Neural progenitor cell (in vitro differentiated cells): ENCODE measurements at regions not wholly inside any gene's neighbourhood (a gene's known extent, or its start where the extent isn't known, plus 50 kb on each side); places are given as distances from the start of the nearest gene placed in this dataset.

Experiments used
- DNase-seq: peaks from one replicate; pipeline ENCODE4 v3.0.0-alpha.2; 2016; ENCODE audit warnings: low spot score
- H2AFZ ChIP-seq: fragments of 200-600 bp; sonication (generic); replicated peaks from 2 replicates; pipeline ENCODE4 v1.6.1; 2016; ENCODE audit warnings: antibody characterized with exemption
- H3F3A ChIP-seq: fragments of 200-600 bp; sonication (generic); 2 replicates; pipeline ENCODE4 v1.6.1; 2016; ENCODE audit warnings: antibody characterized with exemption, low read depth
- H3K27ac ChIP-seq: fragments of 200-600 bp; sonication (generic); 2 replicates; pipeline ENCODE4 v1.5.1; 2016; ENCODE audit warnings: mild to moderate bottlenecking
- H3K27me3 ChIP-seq: fragments of 200-600 bp; sonication (generic); 2 replicates; pipeline ENCODE4 v1.6.1; 2016; ENCODE audit warnings: mild to moderate bottlenecking, moderate library complexity
- H3K36me3 ChIP-seq: fragments of 200-600 bp; sonication (generic); 2 replicates; pipeline ENCODE4 v1.5.1; 2016
- H3K4me1 ChIP-seq: fragments of 200-600 bp; sonication (generic); 2 replicates; pipeline ENCODE4 v1.6.1; 2016; ENCODE audit warnings: mixed run types
- H3K4me2 ChIP-seq: fragments of 200-600 bp; sonication (generic); 2 replicates; pipeline ENCODE4 v1.6.1; 2016
- H3K4me3 ChIP-seq: fragments of 200-600 bp; sonication (generic); 2 replicates; pipeline ENCODE4 v1.5.1; 2016
- H3K79me2 ChIP-seq: fragments of 200-600 bp; sonication (generic); 2 replicates; pipeline ENCODE4 v1.6.1; 2016; ENCODE audit warnings: low read depth
- H3K9ac ChIP-seq: fragments of 200-600 bp; sonication (generic); 2 replicates; pipeline ENCODE4 v1.6.1; 2016
- H3K9me3 ChIP-seq: fragments of 200-600 bp; sonication (generic); 2 replicates; pipeline ENCODE4 v1.5.1; 2016; ENCODE audit warnings: low read depth
- H4K20me1 ChIP-seq: fragments of 200-600 bp; sonication (generic); 2 replicates; pipeline ENCODE4 v1.6.1; 2016; ENCODE audit warnings: low read depth
- H3K27ac Mint-ChIP-seq: 3 replicates; pipeline ENCODE4 v1.8.0; 2021; ENCODE audit warnings: mixed read lengths
- H3K27me3 Mint-ChIP-seq: 2 replicates; pipeline ENCODE4 v1.8.0; 2022; ENCODE audit warnings: low read depth, mild to moderate bottlenecking, inconsistent platforms, moderate library complexity, mixed read lengths; ENCODE audit not compliant: insufficient read depth
- H3K36me3 Mint-ChIP-seq: 3 replicates; pipeline ENCODE4 v1.8.0; 2021; ENCODE audit warnings: mixed read lengths
- H3K4me1 Mint-ChIP-seq: 3 replicates; pipeline ENCODE4 v1.8.0; 2021; ENCODE audit warnings: mixed read lengths
- H3K4me3 Mint-ChIP-seq: 3 replicates; pipeline ENCODE4 v1.8.0; 2021; ENCODE audit warnings: mild to moderate bottlenecking, moderate library complexity, mixed read lengths
- H3K9me3 Mint-ChIP-seq: 3 replicates; pipeline ENCODE4 v1.8.0; 2020; ENCODE audit warnings: mixed read lengths
- CTCF ChIP-seq: fragments of 200-600 bp; sonication (generic); IDR thresholded peaks from 2 replicates; pipeline ENCODE4 v1.5.1; 2017; ENCODE audit warnings: antibody characterized with exemption, mild to moderate bottlenecking
- EZH2 ChIP-seq: fragments of 200-600 bp; sonication (generic); IDR thresholded peaks from 2 replicates; pipeline ENCODE4 v1.6.1; 2017; ENCODE audit warnings: antibody characterized with exemption, mild to moderate bottlenecking, moderate library complexity
- EZH2phosphoT487 ChIP-seq: fragments of 200-600 bp; sonication (generic); IDR thresholded peaks from 2 replicates; pipeline ENCODE4 v1.6.1; 2017; ENCODE audit warnings: antibody characterized with exemption

- no peak for DNase-seq
- H3K27ac Mint-ChIP-seq: no peak overlapping the region
- no peaks in the 10 kb centered on the region for H3K27me3 ChIP-seq
These were observed 219.6 kb upstream of the TMTC1 start for GRCh38 chr12:30003321-30003720.

GRCh38 chr12:30002677-30003076, 218.9 kb upstream of the TMTC1 start:
- Histone ChIP-seq H3K4me2 (no peak overlapping the region), H3K27ac (no peak overlapping the region), H4K20me1 (no peaks in the 10 kb centered on the region), H3F3A (no peaks in the 10 kb centered on the region), H3K27me3 (no peaks in the 10 kb centered on the region), H3K9me3 (no peaks in the 10 kb centered on the region), H3K9ac (no peak overlapping the region), H2AFZ (no peak overlapping the region), H3K79me2 (no peaks in the 10 kb centered on the region), H3K4me1 (no peaks in the 10 kb centered on the region), H3K36me3 (no peaks in the 10 kb centered on the region), H3K4me3 (no peak overlapping the region)
- Mint-ChIP-seq H3K27ac (no peak overlapping the region), H3K9me3 (no peaks in the 10 kb centered on the region), H3K4me1 (no peaks in the 10 kb centered on the region), H3K4me3 (no peak overlapping the region), H3K36me3 (no peaks in the 10 kb centered on the region), H3K27me3 (no peaks in the 10 kb centered on the region)
- TF ChIP-seq CTCF (no peak), EZH2 (no peak), EZH2phosphoT487 (no peak)
- DNase-seq: no peak

More at GRCh38 chr12:30003321-30003720, 219.6 kb upstream of the TMTC1 start:
- no peak overlapping the region for H3K4me3 ChIP-seq
- no peaks in the 10 kb centered on the region for H3F3A ChIP-seq
- no peaks in the 10 kb centered on the region for H3K4me1 Mint-ChIP-seq
- H3K9me3 Mint-ChIP-seq: no peaks in the 10 kb centered on the region
- no peaks in the 10 kb centered on the region for H3K4me1 ChIP-seq
- no peak overlapping the region for H3K4me2 ChIP-seq
- no peak overlapping the region for H2AFZ ChIP-seq
- TF ChIP-seq EZH2 (no peak), CTCF (no peak), EZH2phosphoT487 (no peak)
- H3K79me2 ChIP-seq: no peaks in the 10 kb centered on the region
- H4K20me1 ChIP-seq: no peaks in the 10 kb centered on the region
- no peaks in the 10 kb centered on the region for H3K36me3 Mint-ChIP-seq
- H3K27me3 Mint-ChIP-seq: no peaks in the 10 kb centered on the region
- H3K9me3 ChIP-seq: no peaks in the 10 kb centered on the region
- no peak overlapping the region for H3K9ac ChIP-seq
- H3K27ac ChIP-seq: no peak overlapping the region
- no peak overlapping the region for H3K4me3 Mint-ChIP-seq
- no peaks in the 10 kb centered on the region for H3K36me3 ChIP-seq

GRCh38 chr12:30000401-30000800, 216.7 kb upstream of the TMTC1 start:
- no peaks in the 10 kb centered on the region for H3K9me3 Mint-ChIP-seq
- Histone ChIP-seq H3K4me1 (no peaks in the 10 kb centered on the region), H3K27me3 (no peaks in the 10 kb centered on the region), H3K9me3 (no peaks in the 10 kb centered on the region), H4K20me1 (no peaks in the 10 kb centered on the region), H3K36me3 (no peaks in the 10 kb centered on the region), H3K27ac (no peak overlapping the region), H3K79me2 (no peaks in the 10 kb centered on the region), H2AFZ (no peak overlapping the region), H3K9ac (no peak overlapping the region), H3K4me3 (no peak overlapping the region), H3F3A (no peaks in the 10 kb centered on the region), H3K4me2 (no peak overlapping the region)
- DNase-seq: no peak
- TF ChIP-seq CTCF (no peak), EZH2 (no peak), EZH2phosphoT487 (no peak)
- no peak overlapping the region for H3K27ac Mint-ChIP-seq
- H3K36me3 Mint-ChIP-seq: no peaks in the 10 kb centered on the region
- H3K27me3 Mint-ChIP-seq: no peaks in the 10 kb centered on the region
- H3K4me3 Mint-ChIP-seq: no peak overlapping the region
- H3K4me1 Mint-ChIP-seq: no peaks in the 10 kb centered on the region

- H3K4me3 Mint-ChIP-seq: no peak overlapping the region
- no peaks in the 10 kb centered on the region for H3K36me3 Mint-ChIP-seq
- Histone ChIP-seq H3K27ac (no peak overlapping the region), H3K9me3 (no peaks in the 10 kb centered on the region), H3K27me3 (no peaks in the 10 kb centered on the region), H2AFZ (no peak overlapping the region), H3K4me1 (no peaks in the 10 kb centered on the region), H3K79me2 (no peaks in the 10 kb centered on the region), H3K36me3 (no peaks in the 10 kb centered on the region), H3K9ac (no peak overlapping the region), H3K4me3 (no peak overlapping the region), H4K20me1 (no peaks in the 10 kb centered on the region), H3F3A (no peaks in the 10 kb centered on the region), H3K4me2 (no peak overlapping the region)
- no peak for DNase-seq
- no peak overlapping the region for H3K27ac Mint-ChIP-seq
- no peaks in the 10 kb centered on the region for H3K4me1 Mint-ChIP-seq
- no peaks in the 10 kb centered on the region for H3K9me3 Mint-ChIP-seq
- no peak for TF ChIP-seq EZH2phosphoT487
- TF ChIP-seq CTCF: no peak
- no peak for TF ChIP-seq EZH2
- H3K27me3 Mint-ChIP-seq: no peaks in the 10 kb centered on the region
These were observed 213.3 kb upstream of the TMTC1 start for GRCh38 chr12:29996993-29997392.
